Colon (tissue), 2 donors: ENCODE measurements at regions not wholly inside any gene's neighbourhood (a gene's known extent, or its start where the extent isn't known, plus 50 kb on each side); places are given as distances from the start of the nearest gene placed in this dataset.
"Not testable (repeated sequence)": the region's sequence is repeated elsewhere in the genome, so short reads cannot be mapped to it uniquely, and the experiment has no call there.

ENCODE experiments used
- FAIRE-seq: peaks from 2 replicates; lab custom pipeline; 2012; peaks lifted over from hg19 to GRCh38; lab: Jason Lieb, UNC
- donor health status: control.
- donor health status: control.

GRCh38 chr6:845101-845500 is 152.2 kb upstream of the EXOC2 start:
- no peak for FAIRE-seq

DNA sequence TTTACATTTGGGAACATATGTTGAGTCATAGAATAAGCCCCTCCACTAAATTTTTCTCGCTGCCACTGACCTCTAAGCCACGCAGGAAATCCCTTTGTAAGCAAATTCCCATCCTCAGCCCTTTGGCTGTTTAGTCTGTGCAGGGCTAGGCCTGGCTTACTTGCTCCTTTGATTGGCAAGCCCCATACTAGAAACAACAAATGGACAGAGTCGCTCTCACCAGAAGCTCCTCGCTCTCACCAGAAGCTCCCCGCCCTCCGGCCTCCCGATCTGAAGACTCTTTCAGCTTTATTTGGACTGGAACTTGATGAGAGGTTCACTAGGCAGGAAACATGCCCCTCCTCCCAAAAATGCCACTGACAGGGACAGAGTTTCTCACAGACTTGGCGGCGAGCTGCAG is 149.2 kb upstream of the EXOC2 start:
- no peak for FAIRE-seq

DNA sequence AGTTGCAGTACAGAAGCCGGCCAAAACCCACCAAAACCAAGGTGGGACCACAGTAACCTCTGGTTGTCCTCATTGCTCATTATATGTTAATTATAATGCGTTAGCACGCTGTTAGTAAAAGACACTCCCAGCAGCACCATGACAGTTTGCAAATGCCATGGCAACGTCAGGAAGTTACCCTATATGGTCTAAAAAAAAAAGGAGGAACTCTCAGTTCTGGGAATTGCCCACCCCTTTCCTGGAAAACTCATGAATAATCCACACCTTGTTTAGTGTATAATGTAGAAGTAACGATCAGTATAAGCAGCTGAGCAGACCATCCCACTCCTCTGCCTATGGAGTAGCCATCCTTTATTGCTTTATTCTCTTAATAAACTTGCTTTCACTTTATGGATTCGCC is 148.6 kb upstream of the EXOC2 start:
- no peak for FAIRE-seq

DNA sequence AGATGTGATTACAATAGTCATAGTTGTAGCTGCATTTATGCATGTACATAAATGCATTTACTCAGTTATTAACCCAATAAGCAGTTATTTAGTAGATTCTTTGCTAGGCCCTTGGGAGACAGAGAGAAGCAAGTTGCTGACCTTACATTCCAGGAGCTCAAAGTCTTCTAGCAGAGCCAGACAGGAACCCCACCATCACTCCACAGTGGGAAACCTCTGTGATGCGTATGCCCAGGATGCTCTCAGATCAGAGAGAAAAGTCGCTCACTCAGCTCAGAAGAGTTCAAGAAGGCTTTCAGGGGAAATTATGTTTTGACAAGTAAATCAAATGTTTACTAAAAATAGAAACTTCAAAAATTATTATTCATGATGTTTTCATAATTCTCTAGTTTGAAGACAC is 146.3 kb upstream of the EXOC2 start:
- FAIRE-seq = no peak

DNA sequence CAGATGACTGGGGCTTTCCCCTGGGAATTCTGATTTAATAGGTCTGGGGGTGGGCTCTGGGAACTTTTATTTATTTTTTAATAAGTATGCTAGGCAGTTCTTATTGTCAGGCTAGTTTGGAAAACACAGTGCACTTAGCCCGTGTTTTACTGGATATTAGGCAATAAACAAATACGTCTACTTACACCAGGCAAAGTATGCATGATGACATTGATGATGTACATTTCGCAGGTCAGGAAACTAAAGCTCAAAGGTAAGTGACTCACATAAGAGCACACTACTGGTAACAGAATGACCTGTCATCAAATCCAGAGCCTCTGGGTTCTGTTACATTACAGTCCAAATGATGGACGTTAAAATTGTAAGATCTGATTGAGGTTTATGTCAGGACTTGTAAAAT is 144.4 kb upstream of the EXOC2 start:
- no peak for FAIRE-seq

DNA sequence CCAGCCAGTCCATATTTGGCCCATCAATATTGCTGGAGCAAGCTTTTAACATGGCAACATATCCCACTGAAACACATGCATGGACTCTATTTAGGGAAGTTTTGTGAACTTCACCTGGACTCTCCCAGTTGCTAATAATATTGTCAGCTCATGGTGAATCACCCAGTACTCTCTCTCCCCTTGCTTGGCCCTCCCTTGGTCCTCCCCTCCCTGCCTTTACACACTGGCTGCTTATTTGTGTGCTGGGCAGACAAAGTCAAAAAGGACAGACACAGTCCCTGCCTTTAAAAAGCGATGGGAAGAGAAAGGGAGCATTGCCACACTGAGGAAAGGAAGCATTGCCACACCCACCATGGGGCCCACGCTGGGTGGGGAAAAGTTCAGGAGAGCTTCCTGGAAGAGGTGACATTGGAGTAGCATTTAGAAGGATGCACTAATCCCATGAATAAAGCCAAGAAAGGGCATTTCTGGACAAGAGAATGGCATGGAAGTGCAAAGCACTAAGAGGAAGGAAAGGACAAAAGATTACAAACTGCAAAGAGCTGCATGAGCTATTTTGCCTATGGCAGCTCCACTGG is 143.4 kb upstream of the EXOC2 start:
- FAIRE-seq = no peak

GRCh38 chr6:835476-836160 is 142.7 kb upstream of the EXOC2 start:
- FAIRE-seq = no peak

GRCh38 chr6:834866-835265 is 141.9 kb upstream of the EXOC2 start:
- FAIRE-seq = no peak

DNA sequence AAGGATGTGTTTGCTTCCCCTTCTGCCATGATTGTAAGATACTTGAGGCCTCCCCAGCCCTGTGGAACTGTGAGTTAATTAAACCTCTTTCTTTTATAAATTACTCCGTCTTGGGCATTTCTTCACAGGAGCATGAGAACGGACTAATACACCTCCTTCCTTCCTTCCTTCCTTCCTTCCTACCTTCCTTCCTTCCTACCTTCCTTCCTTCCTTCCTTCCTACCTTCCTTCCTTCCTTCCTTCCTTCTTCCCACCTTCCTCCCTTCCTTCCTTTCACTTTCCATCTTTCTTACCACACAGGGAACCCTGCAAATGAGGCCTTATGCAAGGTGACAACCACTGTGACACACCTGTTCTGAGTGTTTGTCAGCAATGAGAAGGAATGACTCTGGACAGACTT is 141.3 kb upstream of the EXOC2 start:
- no peak for FAIRE-seq

DNA sequence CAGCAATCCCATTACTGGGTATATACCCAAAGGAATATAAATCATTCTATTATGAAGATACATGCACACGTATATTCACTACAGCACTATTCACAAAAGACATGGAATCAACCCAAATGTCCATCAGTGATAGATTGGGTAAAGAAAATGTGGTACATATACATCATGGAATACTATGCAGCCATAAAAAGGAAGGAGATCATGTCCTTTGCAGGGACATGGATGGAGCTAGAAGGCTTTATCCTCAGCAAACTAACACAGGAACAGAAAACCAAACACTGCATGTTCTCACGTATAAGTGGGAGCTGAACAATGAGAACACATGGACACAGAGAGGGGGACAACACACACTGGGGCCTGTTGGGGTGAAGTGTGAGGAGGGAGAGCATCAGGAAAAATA is 139.9 kb upstream of the EXOC2 start:
- FAIRE-seq = not testable (repeated sequence)

- FAIRE-seq = no peak
These were observed 137.9 kb upstream of the EXOC2 start for GRCh38 chr6:830667-831327.

DNA sequence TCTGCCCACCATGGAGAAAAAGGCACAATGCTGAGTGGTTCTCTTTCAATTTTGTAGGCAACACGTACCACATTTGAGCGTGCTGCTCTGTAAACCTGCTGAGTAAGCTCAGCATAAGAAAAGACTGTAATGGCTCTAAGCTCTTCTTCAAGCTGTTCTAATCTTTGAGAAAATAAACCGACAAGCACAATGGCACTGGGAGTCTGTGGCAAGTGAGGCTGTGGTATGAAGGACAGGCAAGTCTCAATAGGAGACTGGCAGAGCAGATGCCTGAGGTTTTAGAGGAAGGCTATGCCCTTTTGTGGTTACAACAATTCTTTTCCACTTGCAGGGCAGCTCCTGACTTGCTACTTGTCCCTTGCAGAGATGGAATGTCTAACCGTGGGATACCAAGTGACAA is 136.7 kb upstream of the EXOC2 start:
- no peak for FAIRE-seq

GRCh38 chr6:827431-827830 is 134.5 kb upstream of the EXOC2 start:
- FAIRE-seq = no peak

- FAIRE-seq = no peak
These were observed 126.2 kb upstream of the EXOC2 start for GRCh38 chr6:819122-819521.

GRCh38 chr6:818196-818595 is 125.3 kb upstream of the EXOC2 start:
- no peak for FAIRE-seq

- FAIRE-seq = no peak
These were observed 123.7 kb upstream of the EXOC2 start for GRCh38 chr6:816510-817084.

GRCh38 chr6:815348-815738 is 122.4 kb upstream of the EXOC2 start:
- no peak for FAIRE-seq

- FAIRE-seq = no peak
These were observed 121.7 kb upstream of the EXOC2 start for GRCh38 chr6:814378-815347.

- FAIRE-seq = no peak
These were observed 118.9 kb upstream of the EXOC2 start for GRCh38 chr6:811831-812230.

- no peak for FAIRE-seq
These were observed 118.3 kb upstream of the EXOC2 start for GRCh38 chr6:811191-811590.

DNA sequence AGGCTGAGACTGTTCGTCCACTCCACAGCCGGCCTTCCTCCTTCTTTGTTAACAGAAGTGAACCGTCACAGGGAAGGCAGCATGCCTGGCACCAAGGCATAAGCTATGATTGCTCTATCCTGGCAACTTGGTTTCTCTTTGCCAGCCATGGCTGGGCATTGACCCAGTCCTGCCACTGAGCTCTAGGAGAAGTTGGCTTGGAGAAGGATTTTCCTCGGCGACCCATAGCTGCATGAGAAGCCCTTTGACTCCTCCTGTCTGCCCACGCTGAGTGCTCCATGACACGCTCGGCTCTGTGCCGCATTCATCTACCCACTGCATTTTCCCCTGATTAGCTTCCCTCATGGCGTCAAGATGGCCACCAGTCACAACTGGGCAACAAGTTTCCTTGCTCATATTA is 111.8 kb upstream of the EXOC2 start:
- no peak for FAIRE-seq

GRCh38 chr6:804317-804716 is 111.4 kb upstream of the EXOC2 start:
- no peak for FAIRE-seq
